Transverse colon (tissue), 1 donor: ENCODE measurements at regions not wholly inside any gene's neighbourhood (a gene's known extent, or its start where the extent isn't known, plus 50 kb on each side); places are given as distances from the start of the nearest gene placed in this dataset.

ENCODE experiments used
- EP300 ChIP-seq: sonication (generic); formaldehyde crosslinking; IDR thresholded peaks from one replicate; pipeline ENCODE4 v1.6.1; 2017; ENCODE audit warnings: antibody characterized with exemption, low read depth
- POLR2A ChIP-seq: fragments of 450-650 bp; IDR thresholded peaks from one replicate; pipeline ENCODE4 v1.6.1; 2016; ENCODE audit warnings: antibody characterized with exemption, mild to moderate bottlenecking, moderate library complexity

- TF ChIP-seq EP300 = no peak
- TF ChIP-seq POLR2A = no peak
Observed at GRCh38 chr2:76318848-76319360, 608.2 kb upstream of the GCFC2 start.
